GF-D8 (cell line): ENCODE measurements at regions not wholly inside any gene's neighbourhood (a gene's known extent, or its start where the extent isn't known, plus 50 kb on each side); places are given as distances from the start of the nearest gene placed in this dataset.
"Not testable (repeated sequence)": the region's sequence is repeated elsewhere in the genome, so short reads cannot be mapped to it uniquely, and the experiment has no call there.

Experiments
- DNase-seq: peaks from one replicate; lab custom pipeline; 2025; lab: John Stamatoyannopoulos, UW

- no peak for DNase-seq
These were observed 58.3 kb upstream of the CSNK1A1L start for GRCh38 chr13:37163641-37164265.

GRCh38 chr13:37158481-37158880 is 53.0 kb upstream of the CSNK1A1L start:
- DNase-seq: no peak

GRCh38 chr13:37155613-37156097 is 50.2 kb upstream of the CSNK1A1L start:
- not testable (repeated sequence) for DNase-seq
